GM10847 (cell line): ENCODE measurements at regions not wholly inside any gene's neighbourhood (a gene's known extent, or its start where the extent isn't known, plus 50 kb on each side); places are given as distances from the start of the nearest gene placed in this dataset.

ENCODE experiments used
- POLR2A ChIP-seq: IDR thresholded peaks from 2 replicates; pipeline ENCODE4 v1.6.1; 2011; ENCODE audit not compliant: insufficient read length; ENCODE audit errors: extremely low read depth

DNA sequence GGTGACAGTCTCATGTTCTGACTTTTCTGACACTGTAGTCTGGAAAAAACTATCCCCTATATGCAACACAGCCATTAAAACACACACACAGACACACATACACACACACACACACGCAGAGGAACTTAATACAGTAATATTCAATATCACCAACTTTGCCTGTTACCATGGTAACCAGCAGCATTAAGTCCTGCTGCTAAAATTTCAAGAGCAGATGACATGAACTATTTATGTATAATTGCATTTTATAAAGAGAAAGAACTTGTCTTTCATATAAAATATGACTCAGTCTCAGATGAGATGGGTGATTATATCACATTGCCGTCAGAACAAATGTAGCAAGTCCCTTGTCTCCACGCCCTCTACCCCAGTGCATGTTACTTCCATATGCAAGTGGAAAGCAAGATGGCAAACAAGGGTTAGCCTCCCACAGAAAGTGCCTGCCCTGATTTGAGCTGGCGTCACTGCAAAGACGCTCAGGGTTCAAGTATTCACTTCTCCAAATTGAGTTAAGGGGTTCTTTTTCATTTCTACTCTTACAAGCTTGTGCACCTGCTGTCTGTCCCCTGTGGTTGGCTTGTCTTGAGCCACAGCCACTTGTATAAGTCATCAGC, 576.8 kb downstream of the UQCRFS1 start:
- no peak for TF ChIP-seq POLR2A

GRCh38 chr19:28634837-28635236, 578.1 kb downstream of the UQCRFS1 start:
- no peak for TF ChIP-seq POLR2A

DNA sequence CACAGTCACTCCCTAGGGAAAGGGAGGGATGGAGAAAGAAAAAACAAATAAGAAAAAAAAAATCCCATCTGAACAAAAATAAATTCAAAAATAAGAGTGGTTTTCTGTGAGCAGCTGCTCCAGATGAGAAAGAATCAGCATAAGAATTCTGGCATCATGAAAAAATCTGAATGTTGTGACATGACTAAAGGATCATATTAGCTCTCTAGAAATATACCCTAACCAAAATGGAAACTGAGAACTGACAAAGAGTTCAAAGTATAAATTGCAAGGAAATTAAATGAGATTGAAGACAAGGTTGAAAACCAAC, 579.0 kb downstream of the UQCRFS1 start:
- TF ChIP-seq POLR2A = no peak

GRCh38 chr19:28633319-28634018, 579.5 kb downstream of the UQCRFS1 start:
- no peak for TF ChIP-seq POLR2A

DNA sequence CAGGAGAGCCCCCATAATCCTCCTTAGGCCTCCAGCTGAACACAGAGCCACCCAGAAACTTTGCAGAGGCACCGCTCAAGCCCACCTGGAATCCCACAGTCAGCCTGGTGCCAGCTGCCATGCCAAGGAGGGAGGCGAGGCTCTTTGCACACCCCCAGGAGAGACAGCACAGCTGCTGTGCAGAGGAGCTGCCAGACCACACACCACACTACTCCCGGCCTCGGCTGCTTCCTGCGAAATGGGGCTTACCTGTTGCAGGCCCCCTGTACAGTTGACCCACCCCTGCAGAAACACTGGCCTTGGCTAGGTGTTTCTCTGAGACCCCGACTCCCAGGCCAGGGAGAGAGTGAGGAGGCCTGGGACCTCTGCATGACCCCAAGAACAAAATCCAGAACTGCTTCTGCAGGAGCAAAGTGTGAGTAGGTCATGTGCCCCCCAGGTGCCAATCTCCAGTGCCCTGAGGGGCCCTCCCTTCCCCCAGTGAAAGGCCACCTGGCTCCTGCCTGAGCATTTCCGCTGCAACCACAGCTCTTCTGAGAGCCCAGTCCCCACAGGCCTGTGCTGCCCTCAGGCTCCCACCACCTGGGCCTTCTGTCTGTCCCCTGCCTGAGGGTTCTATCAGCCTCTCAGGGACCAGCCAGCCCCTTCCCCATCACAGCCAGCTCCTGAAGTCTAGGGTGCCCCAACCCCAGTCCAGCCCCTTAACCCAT, 580.4 kb downstream of the UQCRFS1 start:
- no peak for TF ChIP-seq POLR2A

GRCh38 chr19:28631961-28632360, 581.0 kb downstream of the UQCRFS1 start:
- TF ChIP-seq POLR2A = no peak

- no peak for TF ChIP-seq POLR2A
These were observed 585.3 kb downstream of the UQCRFS1 start for GRCh38 chr19:28627669-28628068.

DNA sequence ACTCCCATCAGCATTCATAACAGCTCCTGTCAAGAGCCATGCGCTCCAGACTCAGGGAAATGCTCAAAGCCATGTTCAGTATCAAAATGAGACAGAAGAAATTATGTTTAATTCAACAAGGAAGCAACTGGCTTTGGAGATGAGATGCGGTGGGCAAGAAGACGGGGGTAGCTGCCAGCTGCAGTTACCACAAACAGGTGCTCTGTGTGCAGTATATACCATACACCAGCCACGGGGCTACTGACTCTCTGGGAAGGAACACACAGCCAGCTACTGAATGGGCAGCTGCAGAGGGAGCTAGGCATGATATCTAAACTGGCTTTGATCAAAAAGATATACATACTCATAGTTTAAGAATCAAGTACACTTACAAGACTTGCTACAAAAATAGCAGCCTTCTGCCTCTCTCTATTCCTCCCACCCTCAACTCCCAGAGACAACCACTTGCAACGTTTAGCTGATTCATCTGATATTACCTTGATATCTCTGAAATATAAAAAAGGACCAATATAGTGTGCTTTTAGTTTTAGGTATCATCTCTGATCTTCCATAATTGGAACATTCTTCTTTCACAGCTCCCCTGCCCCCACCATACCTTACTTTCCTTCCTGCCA, 593.0 kb downstream of the UQCRFS1 start:
- TF ChIP-seq POLR2A = no peak

DNA sequence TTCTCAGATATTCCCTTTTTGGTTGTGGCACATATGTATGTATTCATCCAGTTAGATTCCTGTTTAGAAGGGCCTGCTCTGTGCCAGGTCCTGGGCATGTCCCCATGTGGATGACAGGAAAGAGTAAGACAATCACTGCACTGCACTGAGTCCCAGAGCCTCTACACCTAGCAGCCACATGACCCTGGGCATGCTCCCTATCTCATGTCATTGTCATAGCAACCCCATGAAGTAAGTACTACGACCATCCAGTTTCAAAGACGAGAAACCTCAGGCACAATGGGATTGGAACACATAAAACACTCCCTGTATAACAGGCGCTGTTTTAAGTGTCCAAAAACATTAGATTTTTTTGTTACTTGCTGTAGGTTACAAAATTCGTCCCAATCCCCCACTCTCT, 594.4 kb downstream of the UQCRFS1 start:
- no peak for TF ChIP-seq POLR2A

DNA sequence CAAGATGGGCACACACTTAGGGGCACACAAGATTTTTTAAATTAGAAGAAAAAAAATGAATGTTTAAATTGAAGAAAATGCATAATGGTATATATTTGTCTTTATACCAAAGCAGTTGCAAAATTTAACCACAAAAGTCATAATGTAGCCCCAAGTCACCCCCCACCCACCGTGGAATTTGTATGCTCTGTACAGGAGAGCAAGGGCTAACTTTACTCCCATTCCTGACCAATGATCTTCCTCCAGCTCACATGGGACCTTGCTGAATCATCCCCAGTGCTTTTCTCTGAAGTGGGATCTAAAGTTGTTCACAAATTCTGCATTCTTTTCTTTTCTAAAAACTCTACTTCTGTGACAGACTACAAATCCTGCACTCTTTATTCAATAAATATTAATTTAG, 597.0 kb downstream of the UQCRFS1 start:
- TF ChIP-seq POLR2A = no peak

- TF ChIP-seq POLR2A = no peak
These were observed 597.4 kb downstream of the UQCRFS1 start for GRCh38 chr19:28615546-28615916.

DNA sequence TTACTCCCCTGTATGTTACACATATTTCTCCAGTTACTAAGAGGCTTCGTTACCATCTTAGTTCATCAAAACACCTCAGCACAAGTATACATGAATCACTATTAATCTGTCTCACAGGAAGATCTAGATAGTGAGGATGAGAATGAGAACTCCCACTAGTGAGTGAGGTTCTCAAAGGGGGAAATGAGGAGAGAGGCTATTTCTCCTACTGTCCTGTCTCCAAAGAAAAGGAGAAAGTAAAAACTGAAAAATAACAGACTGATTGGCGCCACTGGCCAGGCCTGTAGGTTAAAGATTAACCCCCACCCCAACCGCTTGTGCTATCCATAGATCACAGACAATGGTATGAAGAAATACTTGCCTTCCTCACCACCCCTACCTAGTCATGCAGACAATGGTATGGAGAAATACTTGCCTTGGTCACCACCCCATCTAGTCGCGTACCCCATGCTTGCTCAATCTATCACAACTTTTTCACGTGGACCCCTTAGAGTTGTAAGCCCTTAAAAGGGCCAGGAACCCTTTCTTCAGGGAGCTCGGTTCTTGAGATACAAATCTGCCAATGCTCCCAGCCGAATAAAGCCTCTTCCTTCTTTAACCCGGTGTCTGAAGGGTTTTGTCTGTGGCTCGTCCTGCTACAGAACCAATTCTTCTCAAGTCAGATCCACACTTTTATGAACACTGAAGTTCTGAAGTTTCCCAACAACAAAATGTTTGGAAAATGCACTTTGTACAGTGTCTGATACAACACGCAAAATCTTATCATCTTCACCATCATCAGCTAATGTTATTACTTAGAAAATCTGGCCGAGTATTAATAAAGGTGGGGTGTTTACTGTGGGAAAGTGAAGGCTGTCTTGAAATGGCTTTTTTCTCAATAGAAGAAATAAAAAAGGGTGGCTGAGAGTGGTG, 598.1 kb downstream of the UQCRFS1 start:
- no peak for TF ChIP-seq POLR2A

DNA sequence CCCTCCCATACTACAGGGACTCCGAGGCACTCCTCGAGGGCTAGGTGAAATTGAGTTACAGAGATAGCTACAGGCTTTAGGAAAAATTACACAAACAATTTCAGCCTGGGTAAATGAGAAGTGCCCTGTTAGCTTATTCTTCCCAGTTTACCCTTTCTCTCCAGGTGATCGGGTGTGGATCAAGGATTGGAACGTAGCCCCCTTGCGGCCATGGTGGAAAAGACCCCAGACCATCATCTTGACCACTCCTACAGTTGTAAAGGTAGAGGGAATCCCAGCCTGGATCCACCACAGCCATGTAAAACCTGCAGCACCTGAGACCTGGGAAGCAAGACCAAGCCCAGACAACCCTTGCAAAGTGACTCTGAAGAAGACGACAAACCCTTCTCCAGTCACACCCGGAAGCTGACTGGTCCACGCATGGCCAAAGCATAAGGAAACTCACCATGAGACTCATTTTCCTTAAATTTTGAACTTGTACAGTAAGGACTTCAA, 600.6 kb downstream of the UQCRFS1 start:
- TF ChIP-seq POLR2A = no peak

- TF ChIP-seq POLR2A = no peak
These were observed 602.2 kb downstream of the UQCRFS1 start for GRCh38 chr19:28610731-28611130.

- no peak for TF ChIP-seq POLR2A
These were observed 603.0 kb downstream of the UQCRFS1 start for GRCh38 chr19:28609944-28610343.

DNA sequence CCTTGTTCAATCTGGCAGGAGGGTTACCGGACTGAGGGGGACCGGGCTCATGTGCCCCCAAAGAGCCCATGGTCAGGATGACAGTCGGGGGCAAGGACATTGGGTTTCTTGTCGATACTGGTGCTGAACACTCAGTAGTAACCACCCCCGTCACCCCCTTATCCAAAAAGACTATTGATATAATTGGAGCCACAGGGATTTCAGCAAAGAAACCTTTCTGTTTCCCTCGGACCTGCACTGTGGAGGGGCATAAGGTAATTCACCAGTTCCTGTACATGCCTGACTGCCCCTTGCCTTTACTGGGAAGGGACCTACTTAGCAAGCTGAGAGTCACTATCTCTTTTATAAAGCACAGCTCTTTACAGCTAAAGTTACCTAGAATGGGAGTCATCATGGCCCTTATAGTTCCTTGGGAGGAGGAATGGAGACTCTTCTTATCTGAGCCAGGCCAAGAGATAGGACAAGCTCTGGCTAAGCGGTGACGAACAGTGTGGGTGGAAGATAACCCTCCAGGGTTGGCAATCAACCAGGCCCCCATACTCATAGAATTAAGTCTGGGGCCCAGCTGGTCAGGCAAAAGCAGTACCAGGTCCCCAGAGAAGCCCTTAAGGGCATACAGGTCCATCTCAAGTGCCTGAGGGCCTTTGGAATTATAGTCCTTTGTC, 603.7 kb downstream of the UQCRFS1 start:
- no peak for TF ChIP-seq POLR2A
